GM12878 (cell line): ENCODE measurements at regions not wholly inside any gene's neighbourhood (a gene's known extent, or its start where the extent isn't known, plus 50 kb on each side); places are given as distances from the start of the nearest gene placed in this dataset.

Experiments
- ATAC-seq: fragments of 200-7000 bp; cut with Tn5 transposase; 3 replicates; pipeline ENCODE4 v1.9.1; 2020; ENCODE audit warnings: mild to moderate bottlenecking, moderate library complexity
- BruUV-seq: library from RNA; stranded (reverse); fragments of 400-500 nt; replicated peaks from 2 replicates; lab custom pipeline; 2021; lab: Mats Ljungman, UMichigan
- CTCF ChIA-PET: fragments of 300-600 bp; sonication (Branson Sonifier 250); formaldehyde crosslinking; extraction: SDS; loops from one replicate; lab custom pipeline; 2021; ENCODE audit warnings: inconsistent platforms; lab: Yijun Ruan, JAX
- POLR2A ChIA-PET: fragments of 350-600 bp; formaldehyde crosslinking; extraction: SDS; loops from one replicate; lab custom pipeline; 2021; ENCODE audit warnings: inconsistent platforms; lab: Charles Lee
- RAD21 ChIA-PET: fragments of 300-600 bp; sonication (Branson Sonifier 250); formaldehyde crosslinking; loops from one replicate; lab custom pipeline; 2023; ENCODE audit warnings: antibody characterized with exemption; ENCODE audit not compliant: unreplicated experiment; lab: Charles Lee
- SMC1A ChIA-PET: fragments of 300-600 bp; sonication (Branson Sonifier 250); formaldehyde crosslinking; loops from one replicate; lab custom pipeline; 2023; ENCODE audit not compliant: unreplicated experiment, uncharacterized antibody; lab: Charles Lee
- DNase-seq: peaks from one replicate; pipeline ENCODE4 v3.0.0-alpha.2; 2011; ENCODE audit warnings: low read depth, low spot score
- FAIRE-seq: peaks from 3 replicates; lab custom pipeline; 2011; peaks lifted over from hg19 to GRCh38; lab: Jason Lieb, UNC
- H2AFZ ChIP-seq: 2 replicates; pipeline ENCODE4 v1.6.0; 2011; ENCODE audit warnings: low read depth, low read length, control low read depth; ENCODE audit not compliant: control insufficient read depth
- H3K27ac ChIP-seq: 2 replicates; pipeline ENCODE4 v1.5.1; 2011; ENCODE audit warnings: control low read depth; ENCODE audit not compliant: control insufficient read depth, insufficient read depth
- H3K27me3 ChIP-seq, 2 experiments: replicated peaks in 1 of 2; 2 replicates each; pipeline versions ENCODE4 v1.6.0 to v1.6.1; 2011; ENCODE audit warnings: low read length in 1 of 2; ENCODE audit not compliant: control insufficient read depth in 2 of 2, insufficient read depth in 2 of 2
- H3K36me3 ChIP-seq, 2 experiments: 2 replicates each; pipeline ENCODE4 v1.5.1; 2011; ENCODE audit warnings: low read length in 1 of 2; ENCODE audit not compliant: control insufficient read depth in 2 of 2, insufficient read depth in 2 of 2
- H3K4me1 ChIP-seq: 2 replicates; pipeline ENCODE4 v1.6.1; 2011; ENCODE audit warnings: mild to moderate bottlenecking, low read length, moderate library complexity, mixed read lengths; ENCODE audit not compliant: control insufficient read depth, insufficient read depth
- H3K4me2 ChIP-seq: 2 replicates; pipeline ENCODE4 v1.6.0; 2011; ENCODE audit warnings: control low read depth; ENCODE audit not compliant: control insufficient read depth, insufficient read depth
- H3K4me3 ChIP-seq: fragments of 200-600 bp; sonication (generic); 2 replicates; pipeline ENCODE4 v1.5.1; 2016
- H3K79me2 ChIP-seq: 2 replicates; pipeline ENCODE4 v1.6.0; 2011; ENCODE audit warnings: low read length; ENCODE audit not compliant: control insufficient read depth, insufficient read depth
- H3K9ac ChIP-seq: 2 replicates; pipeline ENCODE4 v1.8.0; 2011; ENCODE audit warnings: low read length, control low read depth, mixed read lengths; ENCODE audit not compliant: control insufficient read depth, insufficient read depth
- H3K9me3 ChIP-seq: replicated peaks from 3 replicates; pipeline ENCODE4 v1.5.1; 2011; ENCODE audit warnings: mild to moderate bottlenecking, low read length; ENCODE audit not compliant: control insufficient read depth, insufficient read depth
- H4K20me1 ChIP-seq: 2 replicates; pipeline ENCODE4 v1.6.0; 2011; ENCODE audit not compliant: control insufficient read depth, insufficient read depth
- ATF7 ChIP-seq: fragments of 450-650 bp; IDR thresholded peaks from 2 replicates; pipeline ENCODE4 v1.6.1; 2016; ENCODE audit warnings: low read depth, mild to moderate bottlenecking
- CBFB ChIP-seq: IDR thresholded peaks from 2 replicates; pipeline ENCODE4 v1.6.1; 2016; ENCODE audit warnings: antibody characterized with exemption, low read depth
- EP300 ChIP-seq, 2 experiments: fragments of 150-350 bp in 1 of 2; IDR thresholded peaks; 2 replicates each; pipeline ENCODE4 v1.6.1; 2011 to 2012; ENCODE audit warnings: low read depth in 2 of 2, low read length in 2 of 2, borderline replicate concordance in 1 of 2, improper control_type of control experiment in 1 of 2, inconsistent platforms in 1 of 2; ENCODE audit not compliant: control insufficient read depth in 1 of 2
- ETV6 ChIP-seq, 2 experiments: fragments of 450-650 bp in 1 of 2; IDR thresholded peaks in 1 of 2; conservative IDR thresholded peaks in 1 of 2; 2 replicates each; pipeline ENCODE4 v1.6.1; 2014; ENCODE audit warnings: antibody characterized with exemption in 1 of 2, borderline replicate concordance in 1 of 2, low read depth in 1 of 2, mild to moderate bottlenecking in 1 of 2, moderate library complexity in 1 of 2
- FOXM1 ChIP-seq: IDR thresholded peaks from 2 replicates; pipeline ENCODE4 v1.6.1; 2012; ENCODE audit warnings: low read depth, mild to moderate bottlenecking, inconsistent platforms, low read length, moderate library complexity
- IKZF2 ChIP-seq, 2 experiments: fragments of 450-650 bp; IDR thresholded peaks; 2 replicates each; pipeline ENCODE4 v1.6.1; 2017; ENCODE audit warnings: mild to moderate bottlenecking in 2 of 2, moderate library complexity in 2 of 2
- KAT2A ChIP-seq: conservative IDR thresholded peaks from 2 replicates; pipeline ENCODE4 v1.6.1; 2011; ENCODE audit warnings: low read depth, low read length; ENCODE audit not compliant: control insufficient read depth
- MLLT1 ChIP-seq: fragments of 450-650 bp; IDR thresholded peaks from 2 replicates; pipeline ENCODE4 v1.6.1; 2016; ENCODE audit warnings: mild to moderate bottlenecking
- MTA2 ChIP-seq: fragments of 450-650 bp; IDR thresholded peaks from 2 replicates; pipeline ENCODE4 v1.6.1; 2016; ENCODE audit warnings: low read depth, mild to moderate bottlenecking, moderate library complexity
- RELA ChIP-seq: fragments of 450-650 bp; IDR thresholded peaks from 2 replicates; pipeline ENCODE4 v1.8.0; 2014; ENCODE audit warnings: borderline replicate concordance; ENCODE audit not compliant: partially characterized antibody
- RUNX3 ChIP-seq: IDR thresholded peaks from 2 replicates; pipeline ENCODE4 v1.6.1; 2012; ENCODE audit warnings: low read length, inconsistent platforms
- SP1 ChIP-seq: IDR thresholded peaks from one replicate; pipeline ENCODE4 v1.6.1; 2011; ENCODE audit warnings: low read depth, low read length
- SUPT20H ChIP-seq: IDR thresholded peaks from 2 replicates; pipeline ENCODE4 v1.6.1; 2011; ENCODE audit warnings: low read depth, mild to moderate bottlenecking, low read length, moderate library complexity, borderline replicate concordance; ENCODE audit not compliant: control insufficient read depth
- WRNIP1 ChIP-seq: IDR thresholded peaks from 2 replicates; pipeline ENCODE4 v1.6.1; 2011; ENCODE audit warnings: low read depth, low read length, improper control_type of control experiment, borderline replicate concordance
- ZNF207 ChIP-seq: fragments of 450-650 bp; IDR thresholded peaks from 2 replicates; pipeline ENCODE4 v1.6.1; 2014; ENCODE audit warnings: antibody characterized with exemption, mild to moderate bottlenecking, borderline replicate concordance
- ZNF384 ChIP-seq: IDR thresholded peaks from 2 replicates; pipeline ENCODE4 v1.6.1; 2012; ENCODE audit warnings: low read depth, mild to moderate bottlenecking, low read length, improper control_type of control experiment, borderline replicate concordance
- WGBS: methylation state at CpG from one replicate; pipeline ENCODE4 v1.1.6; 2016; ENCODE audit warnings: low lambda C conversion rate; ENCODE audit not compliant: insufficient replicate concordance, insufficient coverage; ENCODE audit errors: missing lambda C conversion rate; 5-methylcytosine and 5-hydroxymethylcytosine counted together
- in situ Hi-C: fragments of 300-500 bp; cut with MboI; formaldehyde crosslinking; loops from 9 replicates; pipeline ENCODE4 v1.14.3; 2018; ENCODE audit warnings: mixed read lengths
- intact Hi-C: fragments of 100-400 bp; cut with micrococcal nuclease; formaldehyde crosslinking; loops from one replicate; pipeline ENCODE4 v1.14.2; 2022; ENCODE audit not compliant: unreplicated experiment

GRCh38 chr7:121503730-121504129 lies 107.6 kb upstream of the FAM3C start:
- POLR2A ChIA-PET, result interaction anchor here (1.6 kb wide), 1 partner anchor 10 kb away, joined by 4 read pairs; no protein-coding TSS in a partner anchor
- SMC1A ChIA-PET, result interaction anchor here (1.1 to 1.5 kb wide), 3 partner anchors 18 to 43 kb away, joined by 3 to 5 read pairs (median 3); no protein-coding TSS in a partner anchor
- no TSS peak for BruUV-seq
- no peaks in the 10 kb centered on the region for H3K36me3 ChIP-seq
- TF ChIP-seq EP300 (IDR thresholded peaks at IDR 0.05; ENCODE audit: borderline replicate concordance in 1 of 2, control insufficient read depth in 1 of 2, low read depth in 2 of 2, low read length in 2 of 2), result no peak
- no peak for TF ChIP-seq RUNX3
- TF ChIP-seq ZNF384, result no peak
- no peak for TF ChIP-seq KAT2A
- no peak for TF ChIP-seq ZNF207
- no peak for TF ChIP-seq MTA2
- TF ChIP-seq WRNIP1, result no peak
- no peak for TF ChIP-seq IKZF2 (IDR thresholded peaks at IDR 0.05)
- TF ChIP-seq MLLT1, result no peak
- TF ChIP-seq ETV6 (conservative IDR thresholded peaks at IDR 0.05 in 1 of 2, IDR thresholded peaks at IDR 0.05 in 1 of 2; ENCODE audit: borderline replicate concordance in 1 of 2, low read depth in 1 of 2), result no peak
- no peak for TF ChIP-seq FOXM1
- TF ChIP-seq RELA, result no peak
- no peak for TF ChIP-seq CBFB
- TF ChIP-seq SUPT20H, result no peak
- TF ChIP-seq SP1, result no peak
- no peak for TF ChIP-seq ATF7
- no peaks in the 10 kb centered on the region for H3K79me2 ChIP-seq
- H4K20me1 ChIP-seq, result no peaks in the 10 kb centered on the region
- FAIRE-seq, result no peak
- no peaks in the 10 kb centered on the region for H3K27me3 ChIP-seq
- intact Hi-C loops, result no loop called here
- no peak overlapping the region for H3K4me2 ChIP-seq
- in situ Hi-C loops, result no loop called here
- DNase-seq, result no peak
- no peak overlapping the region for H3K4me3 ChIP-seq
- H3K9me3 ChIP-seq, result peaks cover 7% of the 10 kb centered on the region; the same call in 2 of the 3 replicates
- H3K9ac ChIP-seq, result no peak overlapping the region
- H3K27ac ChIP-seq, result no peak overlapping the region
- H2AFZ ChIP-seq, result no peak overlapping the region
- RAD21 ChIA-PET, result no interaction called here
- WGBS, result 95% methylated on average over 1 of the region's 1 CpG
- ATAC-seq, result no peak
- no peaks in the 10 kb centered on the region for H3K4me1 ChIP-seq
- CTCF ChIA-PET, result interaction anchor here (1.4 kb wide), 1 partner anchor 15 kb away, joined by 4 read pairs; no protein-coding TSS in a partner anchor
